SKM-1 (cell line): ENCODE measurements at regions not wholly inside any gene's neighbourhood (a gene's known extent, or its start where the extent isn't known, plus 50 kb on each side); places are given as distances from the start of the nearest gene placed in this dataset.
"Not testable (repeated sequence)": the region's sequence is repeated elsewhere in the genome, so short reads cannot be mapped to it uniquely, and the experiment has no call there.

Source experiments
- DNase-seq: peaks from one replicate; lab custom pipeline; 2025; ENCODE audit not compliant: unreplicated experiment; lab: John Stamatoyannopoulos, UW

- DNase-seq: no peak
Observed at GRCh38 chr5:81830596-81830995, 79.7 kb upstream of the SSBP2 start.

- DNase-seq: no peak
Observed at GRCh38 chr5:81829242-81829641, 78.3 kb upstream of the SSBP2 start.

DNA sequence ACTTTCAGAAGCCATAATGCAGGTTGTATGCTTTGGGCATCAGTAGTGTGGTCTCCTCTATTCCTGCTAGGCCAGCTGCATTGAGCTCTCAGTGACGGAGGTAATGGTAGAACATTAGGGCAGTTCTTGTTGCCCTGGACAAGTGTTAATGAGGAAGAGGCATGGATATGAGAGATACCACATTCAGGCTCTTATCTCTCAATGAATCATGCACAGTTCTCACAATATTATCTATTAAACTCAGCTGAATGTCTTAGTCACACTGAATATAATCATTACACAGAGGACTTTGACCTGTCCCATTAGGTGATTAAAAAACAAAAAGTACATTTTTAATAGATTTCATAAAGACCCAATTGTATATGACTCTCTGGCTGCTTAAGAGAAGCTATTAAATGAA is 76.6 kb upstream of the SSBP2 start:
- DNase-seq: no peak

DNA sequence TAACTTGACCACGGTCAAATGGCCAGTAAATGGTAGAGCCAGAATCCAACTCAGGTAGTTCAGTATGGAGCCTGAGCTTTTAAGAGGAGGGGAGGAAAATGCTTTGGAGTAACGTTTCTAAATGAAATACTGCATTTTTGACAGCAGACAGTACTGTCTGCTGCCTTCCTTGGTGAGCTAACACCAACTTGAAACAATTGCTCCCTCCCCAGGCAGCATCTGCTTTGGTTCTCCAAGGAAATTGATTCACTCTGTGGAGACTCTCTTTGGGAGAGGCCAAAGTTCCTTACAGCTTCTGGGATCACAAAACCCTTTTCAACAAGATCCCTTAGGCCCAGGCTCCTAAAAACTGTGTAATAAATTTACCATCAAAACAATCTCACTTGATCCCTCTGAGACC is 75.2 kb upstream of the SSBP2 start:
- no peak for DNase-seq

DNA sequence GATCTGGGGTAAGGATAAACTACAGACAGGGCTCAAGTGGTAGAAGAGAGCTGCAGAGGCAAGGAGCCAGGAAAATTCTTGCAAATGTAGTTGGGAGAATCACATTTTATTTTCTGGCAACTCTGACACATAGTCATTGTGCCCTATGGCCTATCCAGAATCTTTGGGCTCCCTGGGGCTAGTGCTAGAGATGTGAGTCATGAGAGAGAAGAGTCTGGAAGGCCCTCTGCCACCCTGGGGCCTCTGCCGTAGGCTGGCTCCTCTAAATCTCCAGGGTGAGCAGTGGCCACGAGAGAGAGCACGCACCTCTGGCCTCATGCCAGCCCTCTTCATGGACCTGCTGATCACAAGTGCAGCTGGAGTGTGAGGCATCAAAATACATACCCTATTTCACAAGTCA is 74.3 kb upstream of the SSBP2 start:
- DNase-seq: no peak

DNA sequence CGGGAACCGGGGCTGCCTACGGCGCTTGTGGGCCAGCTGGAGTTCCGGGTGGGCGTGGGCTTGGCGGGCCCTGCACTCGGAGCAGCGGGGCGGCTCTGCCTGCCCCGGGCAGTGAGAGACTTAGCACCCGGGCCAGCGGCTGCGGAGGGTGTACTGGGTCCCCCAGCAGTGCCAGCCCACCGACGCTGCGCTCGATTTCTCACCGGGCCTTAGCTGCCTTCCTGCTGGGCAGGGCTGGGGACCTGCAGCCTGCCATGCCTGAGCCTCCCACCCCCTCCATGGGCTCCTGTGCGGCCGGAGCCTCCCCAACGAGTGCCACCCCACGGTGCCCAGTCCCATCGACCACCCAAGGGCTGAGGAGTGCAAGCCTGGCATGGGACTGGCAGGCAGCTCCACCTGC is 72.8 kb upstream of the SSBP2 start:
- DNase-seq: not testable (repeated sequence)

- DNase-seq: no peak
Observed at GRCh38 chr5:81820863-81821262, 70.0 kb upstream of the SSBP2 start.

DNA sequence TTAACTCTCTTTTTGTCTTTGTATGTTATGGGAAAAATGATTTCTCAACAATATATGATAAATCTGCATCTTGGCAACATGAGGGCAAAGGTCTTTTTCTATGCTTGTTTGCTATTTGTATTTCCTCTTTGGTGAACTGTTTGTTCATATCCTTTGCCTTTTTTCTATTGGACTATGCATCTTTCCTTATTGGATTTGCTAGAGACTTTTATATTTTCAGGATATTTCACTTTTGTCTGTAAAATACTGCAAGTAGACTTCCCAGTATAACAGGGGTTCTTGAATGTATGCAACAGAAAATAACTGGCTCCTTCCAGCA is 69.4 kb upstream of the SSBP2 start:
- DNase-seq: no peak

DNA sequence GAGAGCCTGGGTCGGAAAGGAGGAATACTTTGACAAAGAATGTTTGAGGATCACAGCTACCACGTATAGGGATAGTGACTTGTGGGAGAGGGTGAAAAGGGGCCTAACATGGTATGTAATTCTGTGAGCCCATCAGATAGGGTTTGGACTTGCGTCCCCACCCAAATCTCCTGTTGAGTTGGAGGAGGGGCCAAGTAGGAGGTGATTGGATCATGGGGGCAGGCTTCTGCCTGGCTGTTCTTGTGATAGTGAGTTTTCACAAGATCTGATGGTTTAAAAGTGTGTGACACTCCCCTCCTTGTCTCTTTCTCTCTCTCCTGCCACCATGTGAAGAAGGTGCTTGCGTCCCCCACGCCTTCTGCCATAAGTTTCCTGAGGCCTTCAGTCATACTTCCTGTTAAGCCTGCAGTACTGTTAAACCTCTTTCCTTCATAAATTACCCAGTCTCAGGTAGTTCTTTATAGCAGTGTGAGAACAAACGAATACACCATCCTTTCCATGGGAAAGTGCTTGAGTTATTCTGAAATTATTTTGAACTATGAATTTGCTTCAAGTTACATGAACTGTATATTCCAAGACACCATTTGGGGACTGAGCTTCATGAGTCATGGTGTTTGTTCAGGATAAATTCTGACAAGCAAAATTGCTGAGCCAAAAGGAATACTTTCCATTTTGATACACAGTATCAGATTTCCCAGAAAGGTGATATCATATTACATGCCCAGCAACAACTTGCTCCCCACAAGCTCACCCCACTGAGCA is 68.8 kb upstream of the SSBP2 start:
- no peak for DNase-seq

GRCh38 chr5:81817980-81818379 is 67.1 kb upstream of the SSBP2 start:
- DNase-seq: no peak

DNA sequence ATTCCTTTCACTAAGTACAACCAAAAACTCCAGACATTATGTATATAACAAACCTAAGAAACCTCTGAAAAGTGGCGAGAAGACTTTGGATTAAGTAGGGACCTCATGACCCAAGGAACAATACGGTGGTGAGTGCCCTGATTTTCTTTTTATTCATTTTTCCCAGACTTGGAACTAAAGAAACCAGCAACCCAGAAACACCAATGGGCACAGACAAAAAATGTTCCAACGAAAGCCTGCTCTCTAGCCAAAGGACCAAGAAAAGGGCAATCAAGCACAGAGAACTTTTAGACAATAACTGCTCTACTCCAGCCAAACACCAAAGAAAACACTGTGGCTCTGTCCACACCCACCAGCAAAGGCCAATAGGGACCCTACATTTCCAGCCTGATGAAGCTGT is 66.2 kb upstream of the SSBP2 start:
- DNase-seq: no peak

GRCh38 chr5:81815321-81815720 is 64.4 kb upstream of the SSBP2 start:
- DNase-seq: no peak

GRCh38 chr5:81808106-81808505 is 57.2 kb upstream of the SSBP2 start:
- DNase-seq: no peak

DNA sequence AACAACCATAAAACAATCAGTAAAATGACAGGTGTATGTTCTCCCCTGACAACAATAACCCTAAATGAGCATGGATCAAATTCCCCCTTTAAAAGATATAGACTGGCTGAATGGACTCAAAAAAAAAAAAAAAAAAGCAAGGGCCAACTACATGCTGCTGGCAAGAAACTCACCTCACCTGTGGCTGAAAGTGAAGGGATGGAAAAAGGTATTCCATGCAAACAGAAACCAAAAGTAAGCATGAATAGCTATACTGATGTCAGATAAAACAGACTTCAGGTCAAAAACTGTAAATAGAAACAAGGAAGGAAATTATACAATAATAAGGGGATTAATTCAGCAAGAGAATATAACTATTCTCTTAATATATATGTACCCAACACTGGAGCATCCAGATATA is 54.2 kb upstream of the SSBP2 start:
- no peak for DNase-seq

DNA sequence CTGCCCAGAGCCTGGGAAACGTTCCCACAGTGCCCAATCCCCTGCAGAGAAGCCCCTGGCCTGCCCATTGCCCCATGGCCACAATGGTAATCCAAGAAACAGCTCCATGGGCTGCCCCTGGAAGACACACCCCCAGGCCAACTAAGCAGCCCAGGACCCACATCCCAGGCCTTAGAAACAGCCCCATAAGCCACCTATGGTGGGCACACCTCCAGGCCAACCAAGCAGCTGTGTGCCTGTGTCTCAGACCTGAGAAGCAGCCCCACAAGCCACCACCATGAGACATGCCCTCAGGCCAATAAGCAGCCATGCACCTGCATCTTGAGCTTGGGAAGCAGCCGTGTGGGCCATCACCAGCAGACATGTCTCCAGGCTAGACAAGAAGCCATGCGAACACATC is 52.9 kb upstream of the SSBP2 start:
- no peak for DNase-seq

- no peak for DNase-seq
Observed at GRCh38 chr5:81802625-81803024, 51.7 kb upstream of the SSBP2 start.

DNA sequence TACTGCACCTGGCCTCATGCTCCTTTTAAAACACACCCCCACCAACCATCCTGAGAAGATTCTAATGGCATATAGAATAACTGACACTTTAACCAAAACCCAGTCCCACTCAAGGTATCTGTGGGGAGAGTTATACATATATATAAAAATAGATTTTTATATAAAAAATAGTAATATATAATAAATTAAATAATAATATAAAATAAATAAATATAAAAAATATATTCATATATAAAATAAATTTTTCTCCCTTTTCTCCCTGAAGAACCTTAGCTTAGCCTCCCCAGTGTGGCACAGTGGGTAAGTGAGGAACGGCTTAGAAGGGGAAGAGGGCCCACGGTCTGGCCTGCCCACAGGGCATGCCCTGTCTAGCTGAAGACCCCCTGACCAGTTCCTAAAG is 51.1 kb upstream of the SSBP2 start:
- DNase-seq: no peak

DNA sequence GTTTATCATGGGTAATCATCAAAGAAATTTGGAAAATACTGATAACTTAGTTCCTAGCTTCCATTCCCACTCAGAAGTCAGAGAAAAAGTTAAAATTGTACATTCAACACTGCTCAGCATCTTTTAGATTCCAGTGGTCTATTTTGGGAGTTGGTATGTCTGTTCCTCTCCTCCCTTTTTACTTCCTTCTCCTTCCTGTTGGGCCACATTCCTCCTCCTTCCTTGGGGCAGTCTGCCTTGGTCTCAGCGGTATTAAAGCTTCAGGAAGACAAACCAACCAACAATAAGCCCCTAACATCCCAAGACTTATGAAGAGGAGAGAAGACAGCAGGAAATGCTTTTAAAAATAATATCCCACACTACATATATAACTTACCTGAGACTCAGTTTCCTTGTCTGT is 49.9 kb upstream of the SSBP2 start:
- no peak for DNase-seq
